HTR-8/SVneo (cell line): ENCODE measurements at regions not wholly inside any gene's neighbourhood (a gene's known extent, or its start where the extent isn't known, plus 50 kb on each side); places are given as distances from the start of the nearest gene placed in this dataset.
A peak's percentile ranks its signal among the peaks of the same experiment; 100 is the strongest.
"Not testable (repeated sequence)": the region's sequence is repeated elsewhere in the genome, so short reads cannot be mapped to it uniquely, and the experiment has no call there.

Experiments used
- DNase-seq: peaks from one replicate; pipeline ENCODE4 v3.0.0; 2011; ENCODE audit warnings: low spot score, mixed read lengths; ENCODE audit not compliant: insufficient read length
- FAIRE-seq: peaks from 2 replicates; lab custom pipeline; 2011; peaks lifted over from hg19 to GRCh38; lab: Jason Lieb, UNC

DNA sequence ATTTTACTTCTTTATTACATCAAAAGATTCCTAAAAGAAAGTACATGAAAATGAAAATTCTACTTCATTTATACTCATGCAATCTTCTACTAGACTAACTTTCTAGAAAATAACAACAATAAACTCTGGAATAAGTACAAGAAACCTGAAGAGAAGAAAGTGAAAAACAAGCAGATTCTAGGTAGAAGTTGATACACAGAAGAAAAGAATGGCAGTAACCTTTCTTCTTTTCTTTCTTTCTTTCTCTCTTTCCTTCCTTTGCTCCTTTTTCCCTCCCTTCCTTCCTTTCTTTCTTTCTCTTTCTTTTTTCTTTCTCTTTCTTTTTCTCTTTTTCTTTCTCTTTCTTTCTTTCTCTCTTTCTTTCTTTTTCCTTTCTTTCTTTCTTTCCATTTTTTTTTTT is 541.7 kb upstream of the ANKRD30A start:
- no peak for FAIRE-seq
- DNase-seq, result no peak

DNA sequence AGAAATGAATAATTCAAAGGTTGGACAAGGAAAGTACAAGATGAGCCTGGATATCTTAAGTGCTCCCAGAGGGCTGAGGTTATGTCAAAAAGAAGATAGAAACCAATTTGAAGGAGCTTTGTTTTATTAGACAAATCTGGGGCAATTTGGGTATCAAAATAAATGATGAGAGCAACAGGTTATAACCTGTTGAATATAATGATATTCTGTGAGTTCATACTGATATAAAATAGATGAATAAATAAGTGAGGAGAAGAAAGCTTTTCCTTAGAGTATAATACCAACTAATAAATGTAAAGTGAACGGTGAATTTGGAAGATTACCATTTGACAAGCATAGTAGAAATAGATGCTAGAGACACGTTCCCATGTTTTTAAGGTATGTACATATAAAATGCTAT is 544.2 kb upstream of the ANKRD30A start:
- FAIRE-seq (no peak), DNase-seq (no peak)

DNA sequence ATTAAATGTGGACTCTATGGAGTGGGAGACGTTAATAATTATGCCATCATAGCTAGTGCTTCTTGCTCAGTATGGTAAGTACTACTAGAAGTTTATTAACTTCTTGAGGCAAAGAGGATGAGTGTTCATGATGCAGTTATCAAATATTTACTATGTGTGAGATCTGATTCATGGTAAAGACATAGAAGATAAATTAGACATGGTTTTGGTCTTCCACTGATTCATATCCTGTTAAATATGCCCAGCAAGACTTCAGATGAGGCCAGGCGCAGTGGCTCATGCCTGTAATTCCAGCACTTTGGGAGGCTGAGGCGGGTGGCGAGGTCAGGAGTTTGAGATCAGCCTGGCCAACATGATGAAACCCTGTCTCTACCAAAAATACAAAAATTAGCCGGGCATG is 547.1 kb upstream of the ANKRD30A start:
- FAIRE-seq (no peak), DNase-seq (no peak)

DNA sequence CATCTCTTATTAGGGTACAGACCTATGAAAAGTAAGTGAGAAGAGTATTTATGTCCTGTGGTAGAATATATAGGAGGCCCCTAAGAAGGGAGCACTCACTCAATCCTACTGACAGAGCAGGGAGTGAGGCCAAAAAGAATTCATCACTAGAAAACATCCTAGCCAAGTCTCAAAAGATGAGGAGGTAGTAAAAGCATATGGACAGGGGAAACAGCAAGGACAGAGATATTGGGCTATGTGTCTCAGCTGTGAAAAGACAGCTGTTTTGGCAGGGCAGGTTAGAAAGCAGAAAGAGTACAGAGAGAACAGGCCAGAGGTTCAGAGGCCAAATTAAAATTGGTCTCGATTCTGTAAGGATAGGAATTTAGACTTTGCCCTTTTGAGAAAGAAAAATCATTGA is 548.3 kb upstream of the ANKRD30A start:
- FAIRE-seq, result no peak
- no peak for DNase-seq

DNA sequence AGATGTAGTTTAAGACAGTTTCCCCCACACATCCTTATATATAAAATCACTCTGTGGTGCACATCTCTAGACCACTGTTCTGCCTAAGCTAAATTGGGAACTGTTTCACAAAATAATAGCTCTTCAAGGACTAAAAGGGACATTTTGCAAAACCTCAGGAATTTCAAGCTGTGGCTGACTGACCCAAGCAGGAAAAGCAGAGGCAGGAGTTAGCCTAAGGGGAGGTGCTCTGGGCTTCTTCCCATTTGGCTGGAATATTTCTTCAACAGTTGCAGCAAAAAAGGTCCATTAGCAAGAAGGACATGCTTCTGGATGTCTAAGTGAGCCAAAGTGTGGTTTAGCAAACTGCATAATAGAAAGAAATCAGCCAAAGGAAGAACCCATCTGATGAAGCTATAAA is 551.2 kb upstream of the ANKRD30A start:
- FAIRE-seq, result no peak
- no peak for DNase-seq

DNA sequence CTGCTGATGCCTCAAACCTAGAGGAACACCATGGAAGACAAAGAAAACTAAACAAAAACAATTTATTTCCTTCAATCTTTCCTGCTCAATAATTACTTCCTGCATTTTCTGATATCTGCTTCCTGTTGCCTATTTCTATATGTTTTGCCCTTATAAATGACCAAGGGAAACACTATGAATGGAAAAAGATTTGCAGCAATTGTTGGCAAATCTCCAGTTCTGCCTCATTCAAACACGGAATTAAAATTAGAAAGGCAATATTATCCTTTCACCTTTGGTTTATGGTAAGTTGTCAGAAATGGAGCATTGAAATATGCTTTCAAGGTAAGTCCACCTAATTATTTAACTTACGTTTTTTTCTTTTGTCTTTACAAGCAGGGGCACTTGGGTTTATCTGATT is 552.2 kb upstream of the ANKRD30A start:
- FAIRE-seq, result no peak

DNA sequence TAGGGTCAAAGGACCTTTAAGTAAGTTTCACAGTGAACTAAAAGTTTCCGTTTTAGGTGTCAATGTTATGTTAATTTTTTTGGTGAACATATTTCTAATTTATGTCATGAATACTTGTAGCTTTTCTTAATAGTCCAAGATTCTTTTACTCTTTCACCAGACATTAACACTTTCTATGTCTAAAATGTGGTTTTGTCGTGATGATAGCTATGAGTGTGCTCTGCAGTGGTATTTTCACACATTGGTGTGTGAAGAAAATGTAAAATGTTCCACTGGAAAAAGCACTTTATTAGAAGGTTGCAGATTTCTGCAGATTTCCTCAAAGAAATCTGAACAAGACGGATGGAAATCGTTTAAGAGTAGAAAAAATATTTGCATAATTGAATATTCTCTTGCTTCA is 561.0 kb upstream of the ANKRD30A start:
- no peak for FAIRE-seq

More for the DNA sequence above, 552.2 kb upstream of the ANKRD30A start:
- DNase-seq, result no peak

DNA sequence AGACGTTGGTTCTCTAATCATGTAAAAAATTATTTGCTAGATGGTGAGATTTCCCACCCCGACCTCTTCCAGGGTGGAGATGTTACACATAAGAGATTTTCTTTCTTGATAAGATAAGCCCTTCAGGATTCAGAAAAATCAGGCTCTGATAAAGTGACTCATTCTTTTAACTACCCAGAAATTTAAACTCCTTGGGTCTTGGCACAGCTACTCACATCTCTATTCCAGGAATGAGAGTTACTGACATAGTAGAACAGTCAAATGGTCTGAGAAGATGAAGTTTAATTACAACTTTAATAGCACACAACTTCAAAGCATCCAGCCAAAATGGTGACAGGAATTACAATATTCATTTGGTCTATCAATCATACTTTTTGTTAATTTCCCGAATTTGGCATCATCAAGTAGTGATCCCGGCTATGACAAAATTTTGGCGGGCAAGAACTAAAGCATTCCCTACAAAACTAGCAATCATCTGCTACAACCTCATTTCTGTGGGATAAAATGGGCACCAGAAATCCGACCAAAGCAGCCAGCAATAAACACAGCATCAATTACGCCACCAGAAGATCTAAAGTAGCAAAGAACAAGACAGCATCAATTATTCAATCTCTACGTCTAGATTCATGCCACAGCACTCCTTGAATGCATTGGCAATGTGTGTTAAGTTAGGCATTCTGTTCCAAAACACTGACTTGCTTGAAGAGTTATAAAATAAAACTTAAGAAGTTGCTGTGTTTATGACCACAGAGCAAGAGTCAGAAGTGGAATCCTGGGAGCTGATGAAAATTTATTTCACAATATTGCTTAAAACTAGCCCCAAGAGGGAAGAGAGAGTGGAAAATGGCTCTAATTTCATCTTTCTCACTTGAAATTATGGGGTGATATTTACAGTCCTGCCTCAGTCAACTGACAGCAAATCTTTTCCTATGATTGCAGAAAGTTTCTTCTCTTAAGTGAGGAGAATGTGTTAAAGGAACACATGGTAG is 565.7 kb upstream of the ANKRD30A start:
- FAIRE-seq, result no peak
- DNase-seq, result no peak

More for the DNA sequence above, 561.0 kb upstream of the ANKRD30A start:
- DNase-seq, result no peak

DNA sequence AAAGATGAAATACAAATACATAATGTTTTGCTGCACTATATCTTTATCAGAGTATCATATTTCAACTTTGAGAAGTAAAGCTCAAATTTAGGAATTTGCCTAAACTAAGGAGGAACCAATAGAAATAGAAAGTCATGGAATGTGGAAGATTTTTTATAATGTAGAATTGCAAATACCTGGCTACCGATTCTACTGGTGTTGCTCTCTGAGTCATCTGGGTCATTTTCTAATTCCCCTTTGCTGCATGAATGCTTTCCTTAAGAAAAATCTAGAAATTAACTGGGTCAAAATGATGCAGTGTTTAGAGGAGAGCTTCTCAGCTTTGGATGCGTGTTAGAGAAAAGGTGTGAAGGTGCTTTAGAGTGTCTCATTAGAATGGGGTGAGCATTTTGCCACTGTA is 568.9 kb upstream of the ANKRD30A start:
- no peak for DNase-seq
- no peak for FAIRE-seq

DNA sequence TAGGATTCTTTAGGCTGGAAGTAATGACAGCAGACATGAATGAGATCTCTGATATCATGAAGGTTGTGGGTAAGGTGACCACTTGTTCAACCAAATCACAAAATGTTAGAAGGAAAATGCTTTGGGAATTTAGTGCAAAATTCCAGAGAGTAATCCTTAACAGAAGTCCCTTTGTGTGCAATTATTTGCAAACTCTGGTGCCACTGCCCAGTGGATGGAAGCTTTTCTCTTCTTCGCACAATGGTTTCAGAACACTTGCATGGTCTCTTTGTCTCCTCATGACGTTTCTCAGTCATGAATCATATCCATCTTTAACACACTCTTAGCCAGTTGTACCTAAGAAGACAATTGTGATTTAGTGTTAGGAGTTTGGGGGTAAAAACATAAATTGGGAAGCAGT is 570.4 kb upstream of the ANKRD30A start:
- DNase-seq, result no peak
- no peak for FAIRE-seq

DNA sequence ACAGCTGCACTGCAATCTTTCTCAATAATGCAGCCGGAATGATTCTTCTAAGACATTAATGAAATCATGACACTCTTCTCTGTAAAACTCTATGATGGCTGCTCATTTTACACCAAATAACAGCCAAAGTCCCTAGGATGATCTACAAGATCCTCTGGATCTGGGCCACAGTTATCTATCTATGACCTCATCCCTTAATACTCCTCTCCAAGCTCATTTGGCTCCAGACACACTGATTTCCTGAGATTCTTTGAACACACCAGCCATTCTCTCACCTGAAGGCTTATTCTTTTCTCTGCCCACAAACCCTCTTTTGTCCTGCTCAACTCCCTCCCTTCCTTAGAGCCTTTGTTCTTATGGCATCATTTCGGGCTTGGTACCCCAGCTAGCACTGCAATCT is 577.4 kb upstream of the ANKRD30A start:
- FAIRE-seq (no peak), DNase-seq (no peak)

DNA sequence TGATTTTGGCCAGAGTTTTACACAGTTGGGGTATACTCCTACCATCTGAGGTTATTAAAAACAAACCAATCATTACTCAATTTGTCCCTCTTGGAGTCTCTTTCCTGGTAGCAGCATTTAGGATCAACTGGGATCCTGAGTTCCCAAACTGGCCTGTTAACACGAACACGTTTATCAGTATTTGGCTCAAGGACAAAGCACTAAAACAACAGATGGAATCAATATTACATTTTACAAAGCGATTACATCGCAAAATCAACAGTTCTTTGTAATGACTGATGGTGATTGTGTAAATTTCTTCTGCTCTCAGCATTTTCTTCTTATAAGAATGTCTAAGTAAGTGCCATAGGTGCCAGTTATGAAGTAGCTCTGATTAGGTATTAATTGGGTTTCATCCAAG is 582.9 kb upstream of the ANKRD30A start:
- DNase-seq, result no peak
- no peak for FAIRE-seq

DNA sequence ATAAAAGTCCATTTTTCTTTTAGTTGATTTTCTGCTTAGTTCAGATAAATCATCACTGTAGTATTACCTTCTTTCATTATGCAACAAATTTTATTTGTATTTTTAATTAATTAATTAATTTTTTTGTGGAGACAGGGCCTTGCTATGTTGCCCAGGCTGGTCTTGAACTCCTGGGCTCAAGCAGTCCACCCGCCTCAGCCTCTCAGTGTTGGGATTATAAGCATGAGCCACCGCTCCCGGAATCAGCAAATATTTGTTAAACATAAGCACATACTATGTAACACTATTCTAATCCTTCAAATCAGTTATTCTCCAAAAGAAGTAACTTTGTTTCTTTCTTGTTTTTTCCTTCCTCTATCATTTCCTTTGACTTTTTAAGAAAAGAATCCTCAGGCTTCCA is 584.8 kb upstream of the ANKRD30A start:
- no peak for DNase-seq
- no peak for FAIRE-seq

DNA sequence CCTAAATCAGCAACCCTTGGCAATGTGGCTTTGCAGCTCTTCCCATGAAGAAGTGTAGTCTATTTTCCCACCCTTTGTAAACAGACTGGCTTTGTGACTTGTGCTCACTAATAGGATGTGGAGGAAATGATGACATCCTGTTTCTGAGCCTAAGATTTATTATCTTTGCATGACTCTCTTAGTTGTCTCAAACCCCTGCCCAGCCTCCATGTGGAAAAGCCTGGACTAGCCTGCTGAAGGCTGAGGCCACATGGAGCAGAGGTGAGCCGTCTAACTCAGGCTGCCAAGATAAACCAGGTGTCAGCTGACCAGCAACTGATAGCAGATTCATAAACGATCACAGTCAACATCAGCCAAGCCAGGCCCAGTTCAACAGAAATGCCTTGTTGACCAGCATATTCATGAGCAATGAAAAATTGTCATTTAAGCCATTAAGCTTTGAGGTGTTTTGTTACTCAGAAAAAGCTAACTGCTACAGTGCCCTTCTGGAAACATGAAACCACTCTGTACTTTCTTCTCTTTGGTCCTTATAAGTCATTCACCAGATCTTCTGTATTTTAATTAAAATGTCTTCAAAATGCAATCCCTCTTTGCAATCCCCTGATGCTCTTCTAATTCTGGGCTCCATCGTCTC is 586.3 kb upstream of the ANKRD30A start:
- DNase-seq, result peak; percentile 61
- FAIRE-seq, result peak; percentile 87

DNA sequence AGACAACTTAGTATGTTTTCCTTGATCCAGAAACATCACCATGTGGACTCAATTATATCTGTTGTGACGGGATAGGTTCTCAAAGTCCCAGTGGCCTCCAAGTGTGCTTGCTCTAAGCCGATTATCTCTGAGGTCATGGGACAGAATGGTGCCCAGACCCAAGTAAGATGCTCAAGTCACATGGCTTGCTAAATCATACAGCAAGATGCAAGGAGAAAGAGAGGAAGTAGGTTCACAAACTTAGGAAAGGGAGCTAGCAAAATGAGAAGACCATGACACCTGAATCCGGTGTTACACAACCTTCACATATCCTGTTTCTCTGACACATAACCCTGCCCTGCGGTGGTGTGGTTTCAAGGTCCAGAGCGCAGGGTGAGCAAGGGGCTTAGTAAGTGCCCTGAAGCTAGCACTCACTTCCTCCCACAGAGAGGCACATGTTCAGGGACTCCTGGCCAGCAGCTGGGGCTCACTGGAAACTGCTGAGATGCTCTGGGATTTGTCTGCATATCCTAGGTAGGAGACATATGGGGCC is 590.9 kb upstream of the ANKRD30A start:
- peak; percentile 84 for DNase-seq
- peak; percentile 74 for FAIRE-seq

DNA sequence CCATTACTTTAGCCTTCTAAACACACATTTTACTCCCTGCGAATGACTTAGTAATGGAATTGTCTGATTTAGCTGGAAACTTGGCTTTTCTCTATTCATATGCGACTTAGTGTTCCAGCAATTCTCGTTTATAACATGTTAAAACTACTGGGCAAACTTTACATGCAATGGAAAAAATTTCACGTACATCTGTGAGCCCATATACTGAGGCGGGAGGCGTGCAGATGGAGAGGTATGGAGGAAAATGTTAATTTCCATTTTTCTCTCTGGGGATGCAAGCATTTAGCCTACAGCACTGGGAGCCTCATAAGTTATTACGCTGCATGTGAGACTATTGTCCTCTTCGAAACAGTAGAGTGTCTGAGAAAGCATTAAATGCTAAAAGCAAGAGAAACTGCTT is 591.5 kb upstream of the ANKRD30A start:
- no peak for FAIRE-seq
- no peak for DNase-seq

DNA sequence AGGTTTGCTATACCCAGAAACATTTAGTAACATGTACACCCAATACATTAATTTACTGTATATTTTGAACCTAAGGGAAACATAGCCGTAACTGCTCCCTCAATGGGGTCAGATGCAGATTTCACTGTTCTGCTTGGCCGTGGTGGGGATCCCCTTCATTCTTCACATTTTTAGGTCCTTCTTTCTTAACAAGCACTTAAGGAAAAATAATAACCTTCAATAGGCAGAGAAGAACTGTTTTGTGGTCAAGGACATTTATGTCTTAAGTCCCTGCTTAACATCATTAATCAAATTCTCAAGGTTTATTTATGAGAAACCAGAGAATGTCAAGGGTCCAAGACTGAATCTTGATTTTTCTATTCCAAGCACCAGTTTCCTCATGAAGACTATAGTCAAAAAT is 592.1 kb upstream of the ANKRD30A start:
- FAIRE-seq, result no peak
- DNase-seq, result no peak

DNA sequence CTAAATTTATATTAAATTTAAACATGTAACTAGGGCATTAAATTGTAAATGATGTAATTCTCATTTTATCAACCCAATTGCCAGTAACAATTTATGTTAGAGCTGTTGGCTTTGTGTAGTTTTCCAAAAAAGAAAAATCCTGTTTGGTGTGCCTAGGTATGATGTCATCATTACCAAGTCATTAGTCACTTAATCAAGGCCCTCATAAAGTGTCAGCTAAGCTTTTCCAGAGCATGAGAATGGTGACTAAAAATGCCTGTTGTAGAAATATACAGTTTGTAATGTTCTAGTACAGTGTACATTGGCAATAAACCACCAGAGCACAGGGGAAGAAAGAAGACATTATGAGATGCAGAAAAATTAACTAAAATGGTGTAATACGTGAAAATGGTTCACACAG is 593.8 kb upstream of the ANKRD30A start:
- no peak for FAIRE-seq
- DNase-seq, result no peak

DNA sequence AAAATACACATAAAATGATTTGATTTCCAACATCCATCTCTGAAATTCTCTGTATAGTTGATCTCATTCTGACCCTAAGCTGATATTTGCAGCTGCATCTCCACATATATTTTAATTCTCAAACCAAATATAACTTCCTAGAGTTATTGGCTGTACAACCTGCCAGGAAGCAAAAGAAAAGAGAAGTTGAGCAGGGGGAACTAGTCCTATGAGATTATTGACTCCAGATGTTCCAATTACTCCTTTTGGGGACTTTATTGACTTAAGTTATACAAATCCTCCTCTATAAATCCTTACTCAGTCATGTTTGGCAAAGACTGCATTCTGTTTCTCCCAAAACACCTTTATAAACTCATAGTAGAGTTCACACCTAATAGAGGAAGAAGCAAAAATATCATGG is 599.4 kb upstream of the ANKRD30A start:
- no peak for DNase-seq
- FAIRE-seq, result no peak

DNA sequence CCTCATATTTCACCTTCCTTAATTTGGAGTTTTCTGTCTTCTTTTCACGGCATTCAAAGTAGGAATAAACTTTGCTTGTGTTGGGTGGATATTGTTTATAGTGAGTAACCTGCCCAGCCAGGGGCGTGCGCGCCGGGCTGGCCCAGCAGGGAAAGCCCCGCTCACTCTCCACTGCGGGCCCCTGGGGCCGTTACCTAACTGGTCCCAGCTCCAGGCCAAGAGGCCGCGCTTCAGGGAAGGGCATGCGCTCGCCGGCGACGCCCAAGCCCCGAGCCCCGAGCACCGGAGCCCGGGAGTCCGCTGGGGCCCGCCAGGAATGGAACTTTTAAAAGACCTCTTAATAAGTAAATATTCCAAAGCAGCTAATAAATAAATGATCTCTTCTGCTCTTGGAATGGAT is 601.3 kb upstream of the ANKRD30A start:
- DNase-seq, result not testable (repeated sequence)
- FAIRE-seq, result peak; percentile 60

DNA sequence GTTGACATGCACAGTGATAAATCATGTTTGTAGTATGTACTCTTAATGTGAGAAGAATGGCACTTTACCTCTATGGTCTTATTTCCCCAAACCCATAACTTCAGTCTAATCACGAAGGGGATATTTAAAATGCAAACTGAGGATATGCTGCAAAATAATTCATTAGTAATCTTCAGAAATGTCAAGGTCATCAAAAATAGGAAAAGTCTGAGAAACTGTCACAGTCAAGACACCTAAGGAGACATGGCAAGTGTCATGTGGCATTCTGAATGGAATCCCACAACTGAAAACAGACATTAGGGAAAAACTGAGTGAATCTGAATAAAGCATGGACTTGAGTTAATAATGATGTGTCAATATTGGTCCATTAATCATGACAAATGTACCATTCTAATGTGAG is 605.5 kb upstream of the ANKRD30A start:
- no peak for DNase-seq
- no peak for FAIRE-seq
